Suppressor macrophage treated with lipopolysaccharide for 4 hours (primary cell): ENCODE measurements at regions not wholly inside any gene's neighbourhood (a gene's known extent, or its start where the extent isn't known, plus 50 kb on each side); places are given as distances from the start of the nearest gene placed in this dataset.
A peak's percentile ranks its signal among the peaks of the same experiment; 100 is the strongest.

Source experiments
- DNase-seq: peaks from one replicate; pipeline ENCODE4 v3.0.0-alpha.2; 2020

- DNase-seq: no peak
Measured at GRCh38 chr2:239520811-239521517, 120.1 kb upstream of the HDAC4 start.

DNA sequence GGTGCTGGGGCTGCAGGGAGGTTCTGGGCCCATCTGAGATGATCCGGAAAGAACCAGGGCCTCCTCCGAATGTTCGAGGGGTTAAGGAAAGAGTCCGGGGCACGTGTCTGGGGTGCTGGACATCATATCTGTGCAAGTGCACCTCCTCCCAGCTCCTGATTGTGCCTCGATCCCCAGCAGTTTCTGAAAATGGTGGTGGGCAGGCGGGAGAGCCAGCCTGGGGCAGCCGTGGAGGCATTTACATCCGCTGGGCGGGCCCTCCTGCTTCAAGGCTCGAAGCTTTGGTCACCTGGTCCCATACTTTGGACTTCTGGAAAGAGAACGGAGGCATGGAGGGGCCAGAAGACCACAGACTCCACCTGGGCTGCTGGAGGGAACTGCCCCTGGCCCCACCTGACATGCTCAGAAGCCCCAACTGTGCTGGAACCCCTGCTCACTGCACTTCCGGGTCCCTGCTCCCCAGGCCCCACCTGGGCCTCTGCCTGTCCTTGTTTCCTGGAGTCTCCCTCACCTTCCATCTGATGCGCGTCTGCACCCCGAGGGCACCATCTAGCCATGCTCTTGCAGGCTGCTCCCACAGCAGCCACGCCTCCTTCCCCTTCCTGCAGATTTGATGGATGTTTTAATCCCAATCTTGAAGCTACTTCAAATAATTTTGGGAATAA lies 119.2 kb upstream of the HDAC4 start:
- no peak for DNase-seq

DNA sequence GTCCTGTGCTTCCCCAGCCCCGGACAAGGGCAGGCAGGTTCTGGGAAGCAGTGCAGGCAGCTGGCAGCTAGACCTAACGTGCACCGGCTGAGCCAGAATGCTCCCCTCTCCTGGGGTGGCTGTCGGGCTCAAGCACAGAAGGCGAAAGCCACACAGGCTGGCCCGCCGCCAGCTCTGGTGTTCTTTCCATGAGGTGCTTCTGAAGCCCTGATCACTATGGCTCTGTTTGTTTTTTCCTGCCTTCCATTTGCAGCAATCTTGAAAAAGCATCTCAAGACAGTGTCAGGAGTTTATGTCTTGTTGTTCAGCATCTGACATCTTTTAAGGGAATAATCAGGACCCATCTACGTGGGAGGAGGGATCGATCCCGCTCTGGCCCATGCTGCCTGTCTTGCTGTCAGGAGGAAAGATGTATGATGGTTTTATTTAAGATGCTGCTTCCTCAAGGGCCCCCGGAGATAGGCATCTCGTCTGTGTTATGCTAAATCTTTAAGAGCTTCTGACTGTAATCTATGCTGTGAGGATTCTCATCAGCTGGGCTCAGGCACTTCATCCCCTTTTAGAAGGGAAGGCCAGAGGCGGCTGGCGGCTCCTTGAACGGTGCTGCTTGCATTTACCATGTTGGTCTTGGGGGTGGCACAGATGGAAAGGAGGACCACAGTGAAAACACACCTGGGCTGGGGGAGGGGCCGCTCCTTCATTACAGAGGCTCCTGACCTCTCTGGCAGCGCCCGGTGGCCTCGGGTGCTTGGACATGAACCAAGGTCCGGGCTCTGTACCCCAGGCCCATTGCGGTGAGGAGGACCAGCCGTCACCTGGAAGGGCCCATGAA lies 118.5 kb upstream of the HDAC4 start:
- no peak for DNase-seq

DNA sequence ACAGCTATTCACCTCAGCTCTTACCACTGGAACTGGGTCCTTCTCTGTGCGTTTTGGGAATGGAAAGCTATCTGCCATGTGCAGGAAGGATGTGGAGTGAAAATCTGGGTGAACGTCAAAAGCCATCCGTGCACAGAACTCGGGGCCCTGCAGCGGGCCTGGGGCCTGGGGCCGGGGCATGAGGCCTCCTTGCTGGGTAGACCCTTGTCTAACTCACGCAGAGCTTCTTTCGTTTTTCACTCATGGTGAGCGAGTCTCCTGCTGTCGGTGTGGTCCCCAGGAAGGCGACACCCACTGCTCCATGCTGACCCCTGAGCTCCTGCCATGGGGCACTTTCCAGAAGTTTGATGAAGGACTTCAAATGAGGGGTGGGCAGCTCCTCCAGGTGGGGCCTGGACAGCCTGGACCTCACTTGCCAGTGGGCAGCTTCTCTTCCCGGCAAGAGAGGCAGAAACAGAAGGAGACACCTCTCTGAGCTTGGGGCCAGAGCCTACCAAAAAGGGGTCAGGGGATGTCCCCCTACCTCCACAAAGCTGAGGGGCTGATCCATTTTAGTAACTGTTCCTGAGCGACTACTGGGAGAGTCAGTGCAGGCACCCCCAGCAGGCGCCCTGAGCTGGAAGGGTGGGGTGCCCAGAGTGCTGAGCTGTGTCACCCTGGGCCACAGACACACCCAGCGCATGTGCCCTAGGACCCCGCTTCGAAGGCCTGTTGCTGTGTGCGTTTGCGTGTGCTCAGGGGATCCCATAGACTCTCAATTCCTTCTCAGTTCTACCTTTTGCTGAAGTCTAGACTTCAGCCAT lies 117.7 kb upstream of the HDAC4 start:
- no peak for DNase-seq

- no peak for DNase-seq
Measured at GRCh38 chr2:239517686-239518085, 116.9 kb upstream of the HDAC4 start.

DNA sequence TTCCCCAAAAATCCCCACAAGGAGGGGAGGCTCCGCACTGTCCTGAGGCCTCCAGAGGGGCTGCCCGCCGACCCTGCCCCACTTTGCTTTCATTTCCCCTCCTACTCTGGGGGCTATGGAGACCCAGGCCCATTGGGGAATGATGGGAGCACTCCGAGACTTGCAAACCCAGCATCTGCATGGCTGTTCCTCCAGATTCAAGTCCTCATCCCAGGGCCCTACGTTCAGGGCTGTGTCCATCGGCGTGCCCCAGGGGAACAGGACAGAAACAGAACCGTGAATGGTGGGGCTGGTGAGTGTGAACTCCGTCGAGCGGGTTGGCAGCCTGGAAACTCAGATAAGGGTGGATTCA lies 116.1 kb upstream of the HDAC4 start:
- no peak for DNase-seq

DNA sequence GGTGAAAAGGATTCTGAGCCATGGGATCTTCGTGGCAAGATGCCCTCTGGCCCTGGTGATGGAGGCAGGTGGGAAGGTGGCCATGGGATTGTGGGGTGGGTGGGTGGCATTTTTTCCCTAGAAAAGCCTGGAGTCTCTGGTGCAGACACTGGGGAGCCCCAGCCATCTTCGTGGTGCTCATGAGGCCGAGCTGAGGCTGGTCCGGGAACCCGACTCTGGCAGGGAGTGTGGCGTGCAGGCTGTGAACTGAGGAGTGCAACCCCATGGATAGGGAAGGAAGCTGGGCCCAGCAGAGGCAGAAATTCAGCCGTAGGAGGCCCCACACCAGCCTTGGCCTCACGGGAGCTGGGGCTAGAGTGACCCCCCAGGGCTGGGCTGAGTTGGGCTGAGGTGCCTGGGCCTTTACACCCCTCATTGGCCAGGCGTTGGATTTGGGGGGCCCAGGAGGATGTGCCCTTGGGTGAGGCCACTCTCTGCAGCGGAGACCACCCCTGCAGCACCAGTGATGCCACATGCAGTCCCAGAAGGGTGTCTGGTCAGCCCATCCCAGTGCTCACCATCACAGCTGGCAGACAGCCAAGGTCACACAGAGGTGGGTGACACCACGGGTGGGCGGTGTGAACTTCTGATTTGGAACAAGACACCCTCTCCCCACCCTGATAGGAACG lies 115.6 kb upstream of the HDAC4 start:
- no peak for DNase-seq

DNA sequence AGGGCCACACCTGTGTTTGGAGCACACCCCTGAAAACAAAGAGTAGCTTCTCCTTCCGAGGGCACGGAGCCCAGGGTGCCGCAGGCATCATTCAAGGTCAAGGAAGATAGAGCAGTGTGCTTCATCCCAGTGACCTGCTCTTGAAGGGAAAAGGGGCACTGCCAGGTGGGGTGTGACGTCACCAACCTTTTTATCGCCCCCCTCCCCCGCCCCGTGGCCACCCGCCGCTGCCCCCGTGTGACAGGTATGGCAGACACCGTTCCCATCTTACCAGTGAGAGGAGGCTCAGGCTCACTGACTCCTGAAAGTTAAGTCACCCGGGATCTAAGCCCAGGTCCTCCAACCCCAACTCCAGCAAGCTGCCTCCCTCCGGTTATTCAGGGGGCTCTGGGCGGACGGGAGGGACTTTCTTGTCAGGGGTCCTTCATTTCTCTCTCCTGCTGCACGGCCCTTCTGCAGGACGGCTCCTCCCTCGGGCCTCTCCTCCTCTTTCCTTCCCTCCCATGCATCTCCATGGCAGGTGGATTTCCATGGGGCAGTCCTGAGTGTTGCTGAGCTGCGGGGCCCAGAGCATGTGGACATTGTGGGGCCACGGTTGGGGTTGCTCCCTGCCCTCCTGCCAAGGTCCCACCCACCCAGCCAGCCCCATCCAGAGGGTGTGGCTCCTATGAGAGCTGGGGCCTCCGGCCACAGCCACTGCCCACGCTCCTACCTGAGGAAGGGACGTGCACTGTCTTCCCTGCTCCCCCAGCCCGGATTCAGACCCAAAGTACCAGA lies 114.1 kb upstream of the HDAC4 start:
- DNase-seq: no peak

- DNase-seq: no peak
Measured at GRCh38 chr2:239512054-239512453, 111.2 kb upstream of the HDAC4 start.

GRCh38 chr2:239509373-239510143 lies 108.7 kb upstream of the HDAC4 start:
- DNase-seq: peak; percentile 73

DNA sequence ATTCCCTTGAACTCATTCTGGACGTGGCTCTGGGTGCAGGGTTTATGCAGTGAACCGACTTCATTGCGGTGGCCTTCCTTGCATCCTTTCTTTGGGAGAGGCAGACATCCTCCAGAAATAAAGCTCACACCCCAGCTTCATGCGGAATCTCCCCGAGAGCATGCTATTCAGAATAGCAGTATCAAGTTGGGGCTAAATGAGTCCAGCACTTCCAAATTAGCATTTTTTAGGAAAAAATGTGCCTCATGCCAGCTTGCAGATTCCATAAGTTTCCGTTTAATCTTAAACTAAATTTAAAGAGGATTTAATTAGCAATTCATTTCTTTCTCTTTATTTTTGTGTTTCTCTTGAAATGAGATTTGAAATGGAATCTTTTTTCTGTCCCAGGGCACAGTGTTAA lies 107.4 kb upstream of the HDAC4 start:
- no peak for DNase-seq

DNA sequence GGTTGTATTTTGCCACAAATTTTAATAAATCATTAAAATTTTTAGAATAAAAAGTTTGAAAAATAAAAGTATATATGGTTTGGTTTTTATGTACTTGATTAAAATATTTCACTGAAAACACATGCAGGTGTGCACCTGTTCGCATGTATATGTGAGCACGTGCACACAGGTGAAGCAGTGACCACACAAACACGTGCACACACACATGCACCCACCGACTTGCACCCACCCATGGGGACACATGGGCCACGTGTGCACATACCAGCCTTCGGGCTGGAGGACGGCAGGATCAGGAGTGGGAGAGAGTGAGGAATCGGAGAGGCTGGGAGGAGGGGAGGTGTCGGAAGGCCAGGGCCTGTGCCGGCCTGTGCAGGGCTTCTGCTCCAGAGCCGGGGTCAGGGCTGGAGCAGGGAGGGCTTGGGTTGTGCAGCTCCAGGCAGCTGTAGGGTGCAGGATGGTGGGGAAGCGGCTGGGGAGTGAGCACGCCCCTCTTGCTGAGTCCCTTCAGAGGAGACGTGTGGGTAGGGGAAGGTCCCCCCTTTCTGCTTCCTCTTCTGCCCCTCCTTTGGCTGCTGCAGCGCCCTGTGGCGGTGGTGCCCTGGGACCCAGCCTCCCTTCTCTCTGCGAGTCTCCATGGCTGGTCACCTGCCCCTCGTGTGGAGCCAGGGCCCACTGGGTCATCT lies 106.9 kb upstream of the HDAC4 start:
- no peak for DNase-seq

DNA sequence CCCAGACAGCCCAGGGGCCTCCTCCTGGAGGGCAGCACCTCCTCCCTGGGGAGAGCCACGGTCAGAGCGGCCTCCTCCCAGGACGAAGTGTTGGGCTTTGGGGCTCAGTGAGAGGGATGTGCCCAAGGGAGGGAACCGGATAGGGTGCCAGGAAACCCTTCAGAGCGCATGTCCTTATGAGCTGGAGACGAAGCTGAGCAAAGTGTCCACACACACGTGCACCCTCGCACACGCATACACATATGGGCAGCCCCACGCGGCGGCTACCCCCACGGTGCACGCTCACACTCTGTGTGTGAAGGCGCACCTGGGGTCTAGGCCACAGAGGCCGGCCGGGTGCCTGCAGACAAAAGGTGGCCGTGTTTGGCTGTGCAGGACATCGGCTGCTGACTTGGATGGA lies 106.1 kb upstream of the HDAC4 start:
- no peak for DNase-seq

- DNase-seq: no peak
Measured at GRCh38 chr2:239506101-239506857, 105.5 kb upstream of the HDAC4 start.

GRCh38 chr2:239504643-239505235 lies 103.9 kb upstream of the HDAC4 start:
- no peak for DNase-seq

DNA sequence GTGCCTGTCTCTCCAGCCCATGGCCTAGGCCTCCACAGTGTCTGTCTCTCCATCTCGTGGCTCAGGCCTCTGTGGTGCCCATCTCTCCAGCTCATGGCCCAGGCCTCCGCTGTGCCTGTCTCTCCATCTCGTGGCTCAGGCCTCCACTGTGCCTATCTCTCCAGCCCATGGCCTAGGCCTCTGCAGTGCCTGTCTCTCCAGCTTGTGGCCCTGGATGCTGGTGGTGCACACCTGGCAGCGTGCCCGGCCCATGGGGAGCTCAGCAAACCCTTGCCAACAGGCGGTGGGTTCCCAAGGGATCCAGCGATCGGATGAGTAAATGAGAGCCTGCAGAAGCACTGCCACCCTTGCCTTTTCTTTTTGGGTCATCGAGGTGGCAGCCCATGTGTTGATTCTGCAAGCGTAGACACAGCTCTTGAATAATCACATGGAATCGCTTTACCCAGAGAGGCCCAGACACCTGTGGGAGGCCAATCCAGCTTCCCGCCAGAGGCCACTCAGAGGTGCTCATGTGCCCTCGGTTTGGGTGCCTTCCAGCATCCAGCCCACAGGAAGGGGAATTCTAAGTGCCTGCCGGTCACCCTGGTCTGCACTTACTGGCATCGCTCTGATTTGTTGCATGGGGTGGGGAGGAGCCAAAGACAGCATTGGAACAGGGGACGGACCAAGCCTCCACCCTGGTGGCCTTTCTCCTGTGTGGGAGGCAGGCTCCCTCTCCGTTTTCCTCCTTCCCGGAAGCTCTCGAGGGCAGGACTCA lies 101.8 kb upstream of the HDAC4 start:
- peak; percentile 56 for DNase-seq

DNA sequence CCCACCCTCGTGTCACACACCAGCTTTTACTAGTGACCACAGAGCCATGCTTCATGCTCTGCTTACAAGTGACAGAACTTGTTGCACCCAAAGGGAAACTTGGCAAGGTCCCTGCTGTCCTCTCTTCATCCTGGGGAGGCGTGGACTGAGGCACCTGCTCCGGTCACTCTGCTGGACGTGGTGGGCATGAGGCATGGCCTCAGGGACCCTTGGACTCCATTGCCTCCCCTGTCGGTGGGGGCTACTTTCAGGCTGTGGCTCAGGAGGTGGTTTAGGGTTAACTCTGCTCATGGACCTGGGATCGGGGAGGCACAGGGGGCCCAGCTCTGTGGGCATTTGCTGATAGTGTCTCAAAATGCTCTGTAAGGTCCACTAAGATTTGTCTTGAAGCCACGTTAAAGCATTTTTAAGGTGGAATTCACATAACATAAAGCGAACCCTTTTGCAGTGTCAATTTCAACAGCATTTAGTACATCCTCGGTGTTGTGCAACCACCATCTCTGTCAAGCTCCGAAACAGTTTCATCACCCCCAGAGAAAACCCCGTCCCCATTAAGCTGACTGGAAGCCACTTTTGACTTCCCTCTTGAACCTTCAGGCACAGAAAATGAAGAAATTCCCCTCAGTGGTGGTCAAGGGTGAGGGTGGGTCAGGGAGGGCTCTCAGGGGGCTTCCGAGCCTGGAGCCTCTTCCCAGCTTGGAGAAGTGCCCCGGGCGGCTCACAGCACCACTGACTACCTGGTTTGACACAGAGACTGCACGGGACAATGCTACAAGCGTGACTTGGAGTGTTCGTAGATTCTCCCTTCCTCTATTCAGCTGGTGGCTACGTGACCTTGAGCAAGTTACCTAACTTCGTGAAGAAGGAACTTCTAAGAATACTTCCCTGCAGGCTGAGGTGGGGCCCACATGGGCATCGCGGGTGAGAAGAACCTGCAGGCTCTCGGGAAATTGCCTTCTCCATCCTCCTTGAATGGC lies 100.0 kb upstream of the HDAC4 start:
- DNase-seq: peak; percentile 92
